ENCODE measurements at regions not wholly inside any gene's neighbourhood (a gene's known extent, or its start where the extent isn't known, plus 50 kb on each side); places are given as distances from the start of the nearest gene placed in this dataset.

- no peak for DNase-seq
Observed at GRCh38 chr11:111091321-111091938, 154.1 kb upstream of the POU2AF2 start.

DNA sequence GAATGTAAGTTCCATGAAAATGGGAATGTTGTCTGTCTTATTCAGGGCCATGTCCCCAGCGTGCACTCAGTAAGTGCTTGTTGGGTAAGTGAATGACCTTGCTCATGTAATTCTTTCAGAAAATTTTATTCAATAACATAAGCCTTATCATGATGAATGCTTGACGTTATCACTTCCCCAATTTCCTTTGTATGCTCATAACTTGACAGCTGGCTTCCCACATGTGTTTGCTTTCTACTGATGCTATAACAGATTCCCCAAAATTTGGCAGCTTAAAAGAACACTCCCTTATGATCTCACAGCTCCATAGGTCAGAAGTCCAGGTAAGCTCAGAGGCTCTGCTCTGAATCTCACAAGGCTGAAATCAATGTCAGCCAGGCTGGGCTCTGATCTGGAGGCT, 155.8 kb upstream of the POU2AF2 start:
- no peak for DNase-seq

GRCh38 chr11:111088847-111089355, 156.6 kb upstream of the POU2AF2 start:
- DNase-seq = no peak

DNA sequence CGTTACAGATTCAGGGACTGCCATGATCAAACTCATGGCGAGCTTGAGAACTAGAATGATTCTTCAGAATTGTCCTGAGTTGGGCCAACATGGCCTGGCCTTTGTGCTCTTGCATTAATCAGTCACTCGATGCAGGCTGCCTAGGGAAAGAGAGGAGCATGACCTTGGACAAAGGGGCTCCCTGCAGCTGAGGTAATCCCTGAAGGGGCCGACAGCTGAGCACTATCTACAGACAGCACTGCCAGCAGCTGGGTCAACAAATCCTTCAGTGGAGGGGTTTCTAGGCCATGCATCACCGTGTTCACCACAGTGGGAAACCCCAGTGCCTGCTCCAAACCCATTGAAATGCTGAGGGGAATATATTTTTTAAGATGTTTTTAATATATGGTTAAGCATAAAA, 159.5 kb upstream of the POU2AF2 start:
- DNase-seq = peak; percentile 39 to 41

- DNase-seq = no peak
Observed at GRCh38 chr11:111082664-111083063, 162.9 kb upstream of the POU2AF2 start.

- DNase-seq = peak; percentile 45 to 88
Observed at GRCh38 chr11:111081021-111081511, 164.5 kb upstream of the POU2AF2 start.

- DNase-seq = no peak
Observed at GRCh38 chr11:111077530-111078322, 167.8 kb upstream of the POU2AF2 start.

- DNase-seq = no peak
Observed at GRCh38 chr11:111069066-111069465, 176.5 kb upstream of the POU2AF2 start.

DNA sequence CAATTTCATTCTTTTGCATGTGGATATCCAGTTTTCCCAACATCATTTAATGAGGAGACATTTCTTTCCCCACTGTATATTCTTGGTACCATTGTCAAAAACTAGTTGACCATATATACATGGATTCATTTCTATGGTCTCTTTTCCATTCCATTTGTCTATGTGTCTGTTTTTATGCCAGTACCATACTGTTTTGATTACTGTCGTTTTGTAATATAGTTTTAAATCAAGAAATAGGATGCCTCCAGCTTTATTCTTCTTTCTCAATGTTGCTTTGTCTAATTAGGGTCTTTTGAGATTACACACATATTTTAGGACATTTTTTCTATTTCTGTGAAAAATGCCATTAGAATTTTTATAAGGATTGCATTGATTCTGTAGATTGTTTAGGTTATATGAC, 177.5 kb upstream of the POU2AF2 start:
- DNase-seq = no peak

DNA sequence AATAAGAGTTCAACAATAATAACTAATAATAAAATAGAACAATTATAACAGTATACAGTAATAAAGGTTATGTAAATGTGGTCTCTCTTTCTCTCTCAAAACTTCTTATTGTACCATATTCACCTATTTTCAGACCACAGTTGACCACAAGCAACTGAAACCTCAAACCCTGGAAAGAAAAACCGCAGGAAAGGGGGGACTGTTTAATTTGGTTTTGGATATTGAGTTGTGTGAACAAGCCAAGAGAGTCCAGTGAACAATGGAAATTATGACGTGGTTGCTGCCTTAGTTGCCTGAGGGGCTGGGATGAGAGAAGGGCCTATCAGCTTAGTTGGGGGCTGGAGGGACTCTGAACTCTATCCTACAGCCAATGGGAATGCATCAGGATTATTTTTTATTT, 178.7 kb upstream of the POU2AF2 start:
- DNase-seq = no peak

DNA sequence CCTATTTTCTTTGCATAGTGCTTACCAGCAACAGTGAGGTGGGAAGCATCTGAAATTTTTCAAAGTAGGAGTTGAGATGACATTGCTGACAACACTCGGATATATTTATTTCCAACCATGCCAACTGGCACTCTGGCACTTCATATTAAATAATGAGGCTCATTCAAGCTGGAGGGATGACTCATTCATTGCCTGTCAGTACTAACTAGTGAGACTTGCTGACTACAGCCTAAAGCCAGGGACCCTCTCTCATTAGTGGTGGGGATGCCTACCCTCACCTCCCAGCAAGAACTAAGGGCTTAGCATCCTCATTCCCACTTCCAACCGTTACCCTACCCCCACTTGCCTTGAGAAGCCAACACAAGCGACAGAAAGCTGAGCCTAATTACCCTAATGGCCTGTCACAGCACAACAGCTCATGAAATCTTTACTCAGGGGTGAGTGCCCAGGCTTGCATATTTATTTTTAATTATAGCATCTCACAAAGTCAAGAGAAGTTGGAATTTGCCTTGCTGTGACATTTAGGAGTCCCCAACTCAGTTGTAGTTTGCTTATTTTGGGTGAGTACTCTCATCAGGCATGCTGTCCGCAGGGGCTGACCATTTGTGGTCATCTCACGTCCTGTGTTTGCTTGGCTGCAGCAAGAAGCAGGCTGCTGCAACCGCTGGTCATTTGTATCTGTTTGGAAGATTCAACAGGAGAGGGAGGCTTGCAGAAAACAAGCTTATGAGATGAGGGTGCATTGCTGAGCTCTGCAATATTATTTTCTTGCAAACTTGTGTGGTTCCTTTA, 181.6 kb upstream of the POU2AF2 start:
- DNase-seq = no peak

DNA sequence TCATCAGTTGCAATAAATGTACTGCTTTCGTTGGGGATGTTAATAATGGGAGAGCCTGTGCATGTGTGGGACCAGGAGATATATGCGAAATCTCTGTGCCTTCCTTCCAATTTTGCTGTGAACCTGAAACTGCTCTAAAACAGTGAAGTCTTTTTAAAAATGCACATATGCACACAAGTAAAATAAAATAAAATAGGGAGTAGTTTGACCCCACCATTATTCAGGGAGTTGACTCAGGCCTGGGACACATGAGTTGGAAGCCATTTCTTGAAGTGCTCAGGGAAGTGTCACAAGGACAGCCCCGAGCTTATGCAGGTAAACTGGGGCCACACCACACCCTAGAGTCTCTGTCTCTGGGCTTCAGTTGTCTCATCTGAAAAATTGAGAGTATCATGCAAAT, 183.1 kb upstream of the POU2AF2 start:
- DNase-seq = no peak

DNA sequence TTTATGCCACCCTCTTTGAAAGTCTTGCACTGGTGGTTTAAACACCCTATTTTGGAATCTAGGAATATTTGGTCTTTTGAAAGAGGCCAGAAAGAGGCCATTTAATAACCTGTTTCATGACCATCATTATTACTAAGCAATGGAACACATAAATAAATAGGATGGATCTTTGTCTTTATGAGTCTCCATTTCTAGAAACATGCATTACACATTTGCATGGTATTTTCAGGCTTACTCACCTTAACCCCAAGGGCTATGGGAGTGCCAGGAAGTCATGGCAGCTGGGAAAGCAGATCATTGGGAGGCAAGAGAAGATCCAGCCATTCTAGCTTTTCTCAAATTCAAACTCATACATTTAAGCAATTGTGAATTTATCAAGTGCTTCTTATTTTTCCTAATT, 185.8 kb upstream of the POU2AF2 start:
- no peak for DNase-seq

GRCh38 chr11:111049131-111049530, 196.4 kb upstream of the POU2AF2 start:
- no peak for DNase-seq

GRCh38 chr11:111047374-111047773, 198.2 kb upstream of the POU2AF2 start:
- DNase-seq = no peak

DNA sequence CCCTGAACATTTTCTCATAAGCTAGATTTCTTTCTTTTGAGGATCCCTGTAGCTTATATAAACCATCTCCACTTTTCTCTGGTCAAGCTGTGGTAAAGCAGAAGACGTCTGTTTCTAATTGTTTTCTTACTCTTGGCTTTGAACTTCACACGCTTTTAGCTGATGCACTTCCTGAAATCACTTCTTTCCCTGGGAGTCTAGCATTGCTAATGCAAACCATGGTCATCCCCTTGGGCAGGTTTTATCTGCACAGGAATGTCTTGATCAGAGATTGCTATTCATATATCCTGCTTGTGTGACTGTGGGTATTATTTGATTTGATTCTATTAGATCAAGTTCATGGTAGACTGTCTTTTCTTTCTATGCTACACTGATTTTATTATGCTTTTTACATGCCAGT, 199.2 kb upstream of the POU2AF2 start:
- no peak for DNase-seq

DNA sequence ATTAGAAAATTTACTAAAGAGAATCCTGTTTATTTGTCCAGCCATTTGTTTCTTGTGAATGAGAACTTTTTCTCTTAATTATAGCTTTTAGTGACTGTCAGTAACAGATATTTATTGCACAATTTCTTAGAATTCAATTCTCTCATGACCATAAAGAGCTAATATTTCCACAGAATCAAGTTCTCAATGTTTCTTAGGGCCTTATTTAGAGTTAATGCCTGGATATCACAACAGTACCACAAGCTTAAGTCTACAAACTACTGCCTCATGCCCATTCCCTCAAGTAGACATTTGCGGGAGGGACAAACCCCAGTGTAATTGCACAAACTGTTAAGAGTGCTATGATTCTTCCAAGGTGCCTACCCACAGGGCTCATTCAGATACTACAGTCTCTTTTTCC, 199.7 kb upstream of the POU2AF2 start:
- DNase-seq = no peak

DNA sequence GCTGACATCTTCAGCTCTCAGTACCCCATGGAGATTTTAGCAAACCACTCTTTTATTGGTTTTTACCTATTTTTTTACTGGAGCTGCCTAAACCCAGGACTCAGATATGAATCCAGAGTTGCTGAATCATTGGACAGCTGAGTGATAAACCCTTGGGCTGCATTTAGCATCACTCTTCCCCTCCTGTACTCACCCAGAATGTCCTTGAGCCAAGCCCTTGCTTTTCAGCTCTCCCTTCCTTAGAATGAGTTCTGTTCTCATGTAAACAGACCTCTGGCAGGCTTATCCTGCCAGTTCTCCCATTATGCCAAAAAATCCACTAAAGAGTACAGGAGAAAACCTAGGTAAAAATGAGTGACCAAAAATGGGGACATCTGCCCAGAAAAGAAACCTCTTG, 200.1 kb upstream of the POU2AF2 start:
- no peak for DNase-seq

- no peak for DNase-seq
Observed at GRCh38 chr11:111044751-111045406, 200.6 kb upstream of the POU2AF2 start.

- DNase-seq = no peak
Observed at GRCh38 chr11:111039982-111040381, 205.5 kb upstream of the POU2AF2 start.

DNA sequence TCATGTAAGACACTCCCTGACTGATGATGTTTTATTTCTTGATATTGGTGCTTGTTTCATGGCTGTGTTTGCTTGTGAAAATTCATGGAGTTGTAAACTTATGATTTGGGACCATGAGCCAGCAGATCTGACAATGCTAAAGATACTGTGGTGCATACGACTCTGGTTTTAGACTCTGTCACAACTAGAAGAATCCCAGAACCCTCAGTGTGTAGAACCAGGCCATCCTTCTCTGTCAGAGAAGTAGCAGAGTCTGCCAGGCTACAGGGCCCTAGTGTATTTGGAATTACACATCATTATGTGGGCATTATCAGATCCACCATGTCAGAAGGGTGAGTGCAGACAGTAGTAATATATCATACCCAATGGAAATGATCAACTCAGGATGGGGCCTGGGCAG, 209.8 kb upstream of the POU2AF2 start:
- DNase-seq = no peak

DNA sequence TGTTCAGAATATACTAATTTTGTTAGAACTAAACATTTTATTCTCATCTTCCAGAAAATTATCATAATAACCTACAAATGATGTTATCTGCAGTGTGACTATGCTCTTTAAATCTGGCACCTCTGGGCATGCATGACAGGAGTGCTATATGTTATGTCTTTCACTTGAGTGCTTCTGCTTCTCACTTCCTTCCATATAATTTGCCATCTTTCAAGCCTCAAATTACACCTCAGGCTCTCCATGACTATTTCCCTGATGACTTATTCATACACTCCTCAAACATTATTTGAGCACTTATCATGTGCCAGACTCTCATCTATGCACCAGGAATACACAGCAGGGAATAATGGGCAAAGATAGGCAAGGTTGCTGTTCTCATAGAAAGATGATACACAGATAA, 219.3 kb upstream of the POU2AF2 start:
- DNase-seq = no peak

DNA sequence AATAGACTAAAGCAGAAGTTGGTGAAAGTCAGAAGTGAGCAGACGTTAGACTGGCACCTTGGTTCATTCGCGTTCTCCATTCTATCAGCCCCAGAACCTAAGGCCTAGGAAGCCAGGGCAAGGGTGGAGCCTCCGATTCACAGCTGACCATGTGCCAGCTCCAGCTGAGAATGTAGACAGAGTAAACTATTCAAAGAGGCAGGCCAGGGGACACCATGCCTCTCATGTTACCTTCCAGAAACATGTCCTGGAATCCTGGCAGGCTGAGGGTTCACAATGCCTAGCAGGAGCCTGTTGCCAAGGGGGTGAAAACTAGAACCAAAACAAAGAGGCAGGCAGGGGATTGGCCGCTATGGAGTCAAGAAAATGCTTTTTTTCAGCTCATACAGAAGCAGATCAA, 224.4 kb upstream of the POU2AF2 start:
- DNase-seq = no peak
